ENCODE measurements at regions not wholly inside any gene's neighbourhood (a gene's known extent, or its start where the extent isn't known, plus 50 kb on each side); places are given as distances from the start of the nearest gene placed in this dataset.

DNA sequence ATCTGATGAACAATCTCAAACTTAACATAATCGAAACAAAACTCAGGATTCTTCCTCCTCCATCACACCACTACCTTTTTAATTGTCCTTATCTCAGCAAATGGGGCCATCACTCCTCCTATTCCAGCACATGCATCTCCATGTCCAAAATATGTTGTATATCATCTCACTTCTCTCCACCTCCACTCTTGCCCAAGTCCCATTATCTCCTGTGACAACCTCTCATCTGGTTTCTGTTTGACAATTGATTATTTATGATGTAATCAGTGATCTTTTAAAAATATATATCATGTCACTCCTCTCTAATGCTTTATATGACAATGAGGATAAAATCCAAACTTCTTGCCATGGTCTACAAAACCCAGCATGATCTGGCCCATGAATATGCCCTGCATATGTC is 200.8 kb upstream of the HMGA2 start:
- ATAC-seq: no peak

DNA sequence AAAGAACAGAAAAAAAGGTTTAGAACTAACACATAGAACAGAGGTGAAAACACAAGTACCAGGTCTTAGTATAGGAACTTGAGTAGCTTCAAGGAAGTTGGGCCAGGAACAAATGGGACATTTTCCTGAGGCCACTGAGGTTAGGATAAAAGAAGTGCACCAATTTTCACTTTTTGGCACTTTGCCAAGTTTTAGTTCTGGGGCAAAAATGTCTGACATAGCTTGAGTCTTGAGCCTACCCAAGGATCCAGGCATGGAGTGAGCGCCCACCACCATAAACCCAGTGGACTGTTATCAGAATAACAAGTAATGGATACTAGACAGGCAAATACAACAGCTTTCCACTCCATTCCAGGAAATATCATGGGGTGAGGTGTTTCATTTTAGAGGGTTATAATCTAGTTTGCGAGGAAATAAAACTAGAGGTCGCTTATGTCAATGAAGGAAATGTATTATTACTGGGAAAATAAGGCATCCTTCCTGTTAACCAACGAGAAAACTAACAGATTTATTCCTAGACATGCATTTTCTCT is 199.7 kb upstream of the HMGA2 start:
- H3K4me1 ChIP-seq: no peaks in the 10 kb centered on the region
- intact Hi-C loops (cut with DNase I): no loop called here
- TF ChIP-seq, protein P1, sequence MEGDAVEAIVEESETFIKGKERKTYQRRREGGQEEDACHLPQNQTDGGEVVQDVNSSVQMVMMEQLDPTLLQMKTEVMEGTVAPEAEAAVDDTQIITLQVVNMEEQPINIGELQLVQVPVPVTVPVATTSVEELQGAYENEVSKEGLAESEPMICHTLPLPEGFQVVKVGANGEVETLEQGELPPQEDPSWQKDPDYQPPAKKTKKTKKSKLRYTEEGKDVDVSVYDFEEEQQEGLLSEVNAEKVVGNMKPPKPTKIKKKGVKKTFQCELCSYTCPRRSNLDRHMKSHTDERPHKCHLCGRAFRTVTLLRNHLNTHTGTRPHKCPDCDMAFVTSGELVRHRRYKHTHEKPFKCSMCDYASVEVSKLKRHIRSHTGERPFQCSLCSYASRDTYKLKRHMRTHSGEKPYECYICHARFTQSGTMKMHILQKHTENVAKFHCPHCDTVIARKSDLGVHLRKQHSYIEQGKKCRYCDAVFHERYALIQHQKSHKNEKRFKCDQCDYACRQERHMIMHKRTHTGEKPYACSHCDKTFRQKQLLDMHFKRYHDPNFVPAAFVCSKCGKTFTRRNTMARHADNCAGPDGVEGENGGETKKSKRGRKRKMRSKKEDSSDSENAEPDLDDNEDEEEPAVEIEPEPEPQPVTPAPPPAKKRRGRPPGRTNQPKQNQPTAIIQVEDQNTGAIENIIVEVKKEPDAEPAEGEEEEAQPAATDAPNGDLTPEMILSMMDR (IDR thresholded peaks at IDR 0.05): no peak
- H3K9me3 ChIP-seq: peaks cover 0 to 7% (median 0%) of the 10 kb centered on the region in 11 donors
- H3K27me3 ChIP-seq: peaks cover 0 to 13% (median 0%) of the 10 kb centered on the region in 7 donors
- WGBS, 2 donors: 77 to 84% methylated on average over 4 of the region's 4 CpGs
- no peak overlapping the region for H3K27ac ChIP-seq
- DNase-seq (no peak), ATAC-seq (no peak)
- H3K4me3 ChIP-seq: no peak overlapping the region
- no peaks in the 10 kb centered on the region for H3K36me3 ChIP-seq

More for the DNA sequence above, 200.8 kb upstream of the HMGA2 start:
- Histone ChIP-seq H3K9me3 (peaks cover 0 to 7% (median 0%) of the 10 kb centered on the region in 11 donors), H3K4me1 (no peaks in the 10 kb centered on the region), H3K36me3 (no peaks in the 10 kb centered on the region), H3K27me3 (peaks cover 0 to 13% (median 0%) of the 10 kb centered on the region in 7 donors), H3K4me3 (no peak overlapping the region), H3K27ac (no peak overlapping the region)
- no peak for DNase-seq
- WGBS, 2 donors: 85 to 86% methylated on average over 1 of the region's 1 CpG
- intact Hi-C loops (cut with DNase I): no loop called here
- TF ChIP-seq, protein P1 (IDR thresholded peaks at IDR 0.05): no peak

DNA sequence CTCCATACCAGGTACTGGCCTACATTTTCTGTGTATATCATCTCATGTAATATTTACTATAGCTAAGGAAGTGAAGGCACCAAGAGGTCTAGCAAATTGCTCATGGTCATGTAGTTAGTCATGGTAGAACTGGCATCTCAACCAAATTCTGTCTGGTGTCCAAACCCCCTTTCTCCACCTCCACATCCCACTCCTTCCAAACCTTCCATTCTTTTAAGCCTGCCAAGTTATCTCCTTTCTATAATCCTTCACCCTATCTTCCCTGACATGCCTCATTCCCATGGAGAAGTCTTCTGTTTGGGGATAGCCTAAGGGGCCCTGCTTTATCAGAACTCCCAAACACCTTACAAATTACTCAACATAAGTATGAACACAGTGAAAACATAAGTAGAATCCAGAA is 196.2 kb upstream of the HMGA2 start:
- no peak for DNase-seq
- H3K4me1 ChIP-seq: peaks cover 0 to 6% (median 0%) of the 10 kb centered on the region in 9 donors
- peaks cover 0 to 7% (median 0%) of the 10 kb centered on the region in 11 donors for H3K9me3 ChIP-seq
- H3K36me3 ChIP-seq: no peaks in the 10 kb centered on the region
- intact Hi-C loops (cut with DNase I): no loop called here
- TF ChIP-seq, protein P1 (IDR thresholded peaks at IDR 0.05): no peak
- no peak overlapping the region for H3K4me3 ChIP-seq
- ATAC-seq: no peak
- H3K27ac ChIP-seq: no peak overlapping the region
- peaks cover 0 to 8% (median 0%) of the 10 kb centered on the region in 7 donors for H3K27me3 ChIP-seq

DNA sequence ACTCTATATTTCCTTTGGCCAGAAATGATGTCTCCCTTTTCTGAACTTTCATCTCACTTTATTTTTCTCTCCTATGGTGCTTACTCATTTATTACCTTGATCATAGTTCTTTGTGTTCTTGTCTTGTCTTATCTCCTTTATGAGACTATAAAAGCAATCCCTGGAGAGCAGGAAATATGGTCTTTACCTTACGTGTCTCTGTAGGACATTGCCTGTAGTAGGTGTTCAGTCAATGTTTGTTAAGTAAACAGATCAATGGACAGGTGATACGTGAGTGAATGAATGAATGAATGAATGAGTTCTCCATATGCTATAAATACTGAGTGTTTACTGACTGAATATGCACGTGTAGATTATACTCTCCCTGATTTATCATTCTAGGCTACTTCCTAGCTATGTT is 193.7 kb upstream of the HMGA2 start:
- 71 to 75% methylated on average over 3 of the region's 3 CpGs for WGBS, 2 donors
- no peaks in the 10 kb centered on the region for H3K36me3 ChIP-seq
- H3K27ac ChIP-seq: peak overlapping the region in 2 of 10 donors; percentile 50 to 52
- DNase-seq (no peak), ATAC-seq (no peak)
- peaks cover 0 to 6% (median 0%) of the 10 kb centered on the region in 9 donors for H3K4me1 ChIP-seq
- TF ChIP-seq, protein P1 (IDR thresholded peaks at IDR 0.05): no peak
- intact Hi-C loops (cut with DNase I): no loop called here
- H3K4me3 ChIP-seq: no peak overlapping the region
- peaks cover 0 to 5% (median 0%) of the 10 kb centered on the region in 7 donors for H3K27me3 ChIP-seq
- H3K9me3 ChIP-seq: peaks cover 0 to 7% (median 0%) of the 10 kb centered on the region in 11 donors

All from heart right ventricle (tissue), 16 donors.